GM19240 (cell line): ENCODE measurements at regions not wholly inside any gene's neighbourhood (a gene's known extent, or its start where the extent isn't known, plus 50 kb on each side); places are given as distances from the start of the nearest gene placed in this dataset.
"Not testable (repeated sequence)": the region's sequence is repeated elsewhere in the genome, so short reads cannot be mapped to it uniquely, and the experiment has no call there.

Experiments
- DNase-seq: peaks from one replicate; pipeline ENCODE4 v3.0.0; 2011; ENCODE audit warnings: low spot score; ENCODE audit not compliant: insufficient read length

DNA sequence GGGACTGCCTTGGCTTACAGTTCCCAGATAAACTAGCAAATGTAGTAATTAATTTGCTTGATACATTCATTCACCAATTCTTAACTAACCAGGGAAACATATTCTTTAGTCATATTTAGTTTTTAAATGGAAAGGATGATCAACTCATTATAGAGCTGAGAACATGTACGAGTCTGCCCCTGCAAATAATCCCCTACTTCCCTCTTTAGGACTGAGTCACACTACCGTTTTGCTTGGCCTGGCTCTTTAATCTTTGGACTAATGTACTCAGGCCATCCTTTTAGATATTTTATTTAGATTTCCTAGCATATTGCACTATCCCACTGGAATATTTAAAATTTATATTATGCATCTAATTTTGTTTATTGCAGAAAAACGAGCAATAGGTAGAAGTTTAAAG, 105.5 kb upstream of the LCORL start:
- no peak for DNase-seq

DNA sequence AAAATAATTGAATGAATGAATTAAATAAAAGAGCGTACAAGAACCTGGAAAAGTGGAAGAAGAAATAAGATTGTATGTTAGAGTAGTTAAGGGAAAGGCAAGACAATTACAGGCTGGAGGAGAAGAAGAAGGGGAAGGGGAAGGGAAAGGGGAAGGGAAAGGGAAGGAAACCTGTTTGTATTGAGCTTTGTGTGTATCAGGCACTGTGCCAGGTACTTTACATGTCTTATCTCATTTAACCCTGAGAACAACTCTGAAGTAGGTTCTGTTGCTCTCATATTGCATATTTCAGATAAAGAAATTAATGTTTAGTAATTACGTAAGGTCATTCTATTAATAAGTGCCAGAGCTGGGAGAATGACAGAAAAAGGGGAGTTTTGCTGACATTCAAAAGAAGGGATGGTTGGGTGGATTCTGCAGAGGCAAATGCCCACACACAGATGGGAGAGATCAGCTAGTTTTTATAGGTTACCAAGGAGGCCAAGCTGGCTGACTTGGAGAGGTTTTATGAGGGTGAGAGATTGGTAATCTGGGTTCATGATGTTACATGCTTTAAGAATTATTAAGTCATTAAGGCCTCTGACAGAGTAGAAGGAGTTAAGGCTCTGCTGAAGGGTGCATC, 92.3 kb upstream of the LCORL start:
- DNase-seq: no peak

- no peak for DNase-seq
These were observed 89.5 kb upstream of the LCORL start for GRCh38 chr4:18111081-18111480.

- DNase-seq: no peak
These were observed 88.5 kb upstream of the LCORL start for GRCh38 chr4:18110099-18110498.

- DNase-seq: no peak
These were observed 88.1 kb upstream of the LCORL start for GRCh38 chr4:18109676-18110075.

GRCh38 chr4:18107848-18108528, 86.4 kb upstream of the LCORL start:
- DNase-seq: not testable (repeated sequence)

DNA sequence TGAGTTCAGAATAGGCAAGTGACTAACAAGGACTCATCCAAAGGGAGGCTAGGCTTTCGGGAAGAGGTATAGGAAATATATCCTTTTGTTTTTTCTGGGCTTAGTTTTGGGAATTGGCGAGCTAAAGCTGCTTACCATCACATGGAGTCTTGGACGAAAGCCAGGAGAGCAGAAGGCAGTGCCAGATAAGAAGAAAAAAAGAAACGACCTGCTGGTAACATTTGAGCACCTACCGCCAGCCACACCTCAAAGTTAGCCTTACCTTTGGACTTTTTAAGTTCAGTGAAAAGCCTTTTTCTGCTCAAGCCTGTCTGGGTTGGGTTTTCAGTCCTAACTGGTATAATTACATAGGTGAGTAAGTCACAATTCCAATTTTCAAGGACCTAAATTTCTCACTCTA, 85.1 kb upstream of the LCORL start:
- DNase-seq: no peak

GRCh38 chr4:18105030-18106011, 83.8 kb upstream of the LCORL start:
- no peak for DNase-seq

GRCh38 chr4:18103876-18104605, 82.5 kb upstream of the LCORL start:
- no peak for DNase-seq

GRCh38 chr4:18100657-18101056, 79.1 kb upstream of the LCORL start:
- DNase-seq: no peak

- DNase-seq: not testable (repeated sequence)
These were observed 68.9 kb upstream of the LCORL start for GRCh38 chr4:18090447-18090846.

DNA sequence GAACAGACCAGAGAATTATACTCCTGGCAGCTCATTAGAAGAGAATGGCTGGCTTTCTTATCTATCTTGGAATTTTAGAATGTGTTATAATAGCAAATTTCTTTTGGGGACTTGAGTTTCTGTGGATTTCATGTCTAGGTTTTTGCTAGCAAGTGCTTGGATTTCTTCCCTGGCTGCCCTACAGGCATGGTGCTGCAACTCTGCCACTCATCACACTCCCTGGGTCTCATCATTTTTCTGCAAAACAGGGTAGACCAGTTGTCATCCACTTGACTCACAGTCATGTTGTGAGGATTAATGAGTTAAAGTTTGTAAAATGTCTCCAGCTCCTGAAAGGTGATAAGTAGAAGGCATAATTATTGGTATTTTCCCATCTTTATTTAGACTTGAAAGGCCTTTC, 60.7 kb upstream of the LCORL start:
- DNase-seq: no peak

GRCh38 chr4:18081708-18082107, 60.2 kb upstream of the LCORL start:
- no peak for DNase-seq

GRCh38 chr4:18077808-18078207, 56.3 kb upstream of the LCORL start:
- DNase-seq: no peak

DNA sequence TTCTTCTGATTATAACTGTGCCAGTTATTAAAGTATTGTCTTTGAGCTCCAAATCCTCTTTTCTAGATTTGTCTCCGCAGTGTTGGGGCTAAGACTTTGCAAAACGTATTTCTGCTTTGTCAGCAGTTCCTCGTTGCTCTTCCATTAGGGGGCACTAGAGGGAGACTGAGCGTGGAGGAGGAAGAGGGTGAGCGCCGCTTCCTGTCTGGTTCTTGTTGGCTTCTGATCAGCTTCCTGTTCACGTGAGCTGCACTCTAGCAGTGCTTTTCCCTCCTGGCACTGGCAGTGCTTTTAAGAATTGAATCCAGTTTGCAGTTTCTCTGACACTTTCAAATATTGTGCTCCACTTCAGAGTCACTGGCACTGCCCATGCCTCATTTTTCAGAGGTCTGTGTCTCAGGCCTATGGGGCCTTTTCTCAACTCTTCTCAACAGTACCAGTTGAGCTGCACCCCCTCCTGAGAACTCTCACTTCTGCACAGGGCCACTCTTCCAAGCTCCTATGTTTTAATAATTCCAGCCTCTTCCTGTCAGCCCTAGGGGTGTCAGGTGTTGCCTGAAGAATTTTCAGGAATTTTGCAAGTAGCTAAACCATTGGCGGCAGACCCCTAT, 54.4 kb upstream of the LCORL start:
- no peak for DNase-seq

- no peak for DNase-seq
These were observed 50.3 kb upstream of the LCORL start for GRCh38 chr4:18071894-18072293.
